GM12874 (cell line): ENCODE measurements at regions not wholly inside any gene's neighbourhood (a gene's known extent, or its start where the extent isn't known, plus 50 kb on each side); places are given as distances from the start of the nearest gene placed in this dataset.

Source experiments
- TF ChIP-seq, protein P1 (sequence below): IDR thresholded peaks from 2 replicates; pipeline ENCODE4 v1.5.1; 2011; ENCODE audit warnings: low read depth, mild to moderate bottlenecking, control low read depth, low read length, moderate library complexity; ENCODE audit not compliant: insufficient read depth

DNA sequence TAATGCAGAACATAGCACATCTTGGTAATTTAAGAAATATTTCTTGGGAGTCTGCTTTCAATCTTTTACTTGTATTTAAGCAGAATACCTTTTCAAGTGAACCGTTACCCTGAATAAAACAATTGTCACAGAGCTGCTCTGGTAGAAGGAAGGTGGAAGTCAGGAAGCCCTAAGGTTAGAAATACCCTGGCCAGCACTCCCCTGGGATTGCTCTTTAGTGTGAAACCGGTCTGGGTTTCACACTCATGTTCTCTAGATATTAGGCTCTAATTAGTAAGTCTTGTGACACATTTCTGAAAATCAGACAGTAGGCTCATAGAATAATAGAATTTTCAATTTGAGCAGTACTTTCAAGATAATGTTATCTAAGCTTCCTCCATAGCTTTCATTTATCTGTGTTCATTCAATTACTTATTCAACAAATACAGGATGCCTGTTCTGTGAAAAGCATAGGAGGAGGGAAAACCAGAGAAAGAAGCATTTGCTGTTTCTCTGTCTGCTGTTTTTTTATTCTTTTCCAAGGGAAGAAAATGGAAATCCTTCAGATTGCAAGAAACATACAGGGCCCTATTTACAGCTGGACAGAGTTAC, 825.5 kb downstream of the TLR4 start:
- TF ChIP-seq, protein P1, sequence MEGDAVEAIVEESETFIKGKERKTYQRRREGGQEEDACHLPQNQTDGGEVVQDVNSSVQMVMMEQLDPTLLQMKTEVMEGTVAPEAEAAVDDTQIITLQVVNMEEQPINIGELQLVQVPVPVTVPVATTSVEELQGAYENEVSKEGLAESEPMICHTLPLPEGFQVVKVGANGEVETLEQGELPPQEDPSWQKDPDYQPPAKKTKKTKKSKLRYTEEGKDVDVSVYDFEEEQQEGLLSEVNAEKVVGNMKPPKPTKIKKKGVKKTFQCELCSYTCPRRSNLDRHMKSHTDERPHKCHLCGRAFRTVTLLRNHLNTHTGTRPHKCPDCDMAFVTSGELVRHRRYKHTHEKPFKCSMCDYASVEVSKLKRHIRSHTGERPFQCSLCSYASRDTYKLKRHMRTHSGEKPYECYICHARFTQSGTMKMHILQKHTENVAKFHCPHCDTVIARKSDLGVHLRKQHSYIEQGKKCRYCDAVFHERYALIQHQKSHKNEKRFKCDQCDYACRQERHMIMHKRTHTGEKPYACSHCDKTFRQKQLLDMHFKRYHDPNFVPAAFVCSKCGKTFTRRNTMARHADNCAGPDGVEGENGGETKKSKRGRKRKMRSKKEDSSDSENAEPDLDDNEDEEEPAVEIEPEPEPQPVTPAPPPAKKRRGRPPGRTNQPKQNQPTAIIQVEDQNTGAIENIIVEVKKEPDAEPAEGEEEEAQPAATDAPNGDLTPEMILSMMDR = no peak

DNA sequence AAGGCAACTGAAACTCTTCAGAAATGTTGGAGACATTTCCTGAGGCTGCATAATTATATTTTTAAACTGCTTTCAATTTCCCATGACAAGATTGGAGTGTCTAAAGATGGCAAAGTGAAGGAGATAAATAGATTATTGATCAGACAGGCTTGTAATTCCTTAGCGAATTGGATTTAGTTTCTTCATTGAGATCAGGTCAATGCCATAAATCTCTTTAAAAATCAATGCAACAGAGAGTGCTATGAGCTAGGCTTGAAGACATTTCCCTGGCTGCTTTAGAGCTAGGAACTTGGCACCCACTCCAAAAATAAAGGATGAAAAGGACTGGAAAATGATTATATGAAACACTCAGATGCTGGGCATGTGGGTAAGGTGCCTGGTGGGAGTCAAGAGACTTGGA, 828.4 kb downstream of the TLR4 start:
- TF ChIP-seq, protein P1 = no peak

DNA sequence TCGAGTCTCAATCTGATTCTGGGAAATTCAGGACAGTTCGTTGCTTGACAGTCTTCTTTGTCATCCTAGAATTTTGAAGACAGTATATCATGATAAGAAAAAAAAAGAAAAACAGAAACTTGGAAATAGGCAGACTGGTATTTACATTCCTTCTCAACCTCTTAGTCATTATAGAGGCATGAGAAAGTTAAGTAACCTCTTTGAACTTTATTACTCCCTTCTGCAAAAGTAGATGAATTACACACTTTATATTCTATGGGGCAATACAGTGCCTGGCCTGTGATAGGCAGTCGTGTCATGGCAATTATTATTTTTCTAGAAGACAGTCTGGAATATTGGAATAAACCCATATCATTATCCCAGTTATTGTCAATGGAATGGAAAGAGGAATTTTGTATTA, 828.9 kb downstream of the TLR4 start:
- TF ChIP-seq, protein P1 = no peak

DNA sequence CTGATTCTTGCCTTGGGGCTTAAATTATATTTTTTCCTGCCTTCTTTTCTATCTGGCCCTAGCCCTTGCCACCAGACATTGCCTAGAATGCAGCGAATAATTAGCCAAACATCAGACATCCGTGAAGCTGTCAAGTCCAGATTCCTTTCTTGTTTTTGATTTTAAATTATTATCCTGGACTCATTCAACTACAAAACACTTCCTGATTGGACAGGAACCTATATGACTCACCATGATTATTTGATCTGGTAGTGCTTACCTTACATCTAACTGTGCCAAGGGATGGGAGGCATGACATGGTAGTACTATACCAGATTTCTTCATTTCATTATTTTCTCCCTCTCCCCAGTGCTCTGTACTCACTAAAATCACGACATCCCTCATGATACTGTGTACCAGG, 829.6 kb downstream of the TLR4 start:
- TF ChIP-seq, protein P1 = no peak

DNA sequence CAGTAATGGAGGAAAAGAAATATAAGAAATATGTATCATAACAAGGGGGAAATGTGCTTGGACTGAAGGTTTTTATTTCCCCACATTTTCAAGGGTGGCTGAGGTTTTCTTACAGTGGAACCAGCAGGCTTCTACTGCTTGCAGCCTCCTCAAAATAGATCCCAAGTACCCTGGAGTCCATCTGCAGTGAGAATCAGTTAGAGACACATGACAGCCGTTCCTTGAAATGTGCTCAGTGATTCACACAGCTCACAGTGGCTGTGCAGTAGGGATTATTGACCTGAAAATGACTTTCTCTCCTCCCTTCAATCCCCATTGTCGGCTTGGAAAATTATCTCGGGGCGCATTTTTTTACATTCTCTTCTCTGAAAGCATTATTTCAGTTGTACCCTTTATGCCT, 832.0 kb downstream of the TLR4 start:
- TF ChIP-seq, protein P1 = no peak

DNA sequence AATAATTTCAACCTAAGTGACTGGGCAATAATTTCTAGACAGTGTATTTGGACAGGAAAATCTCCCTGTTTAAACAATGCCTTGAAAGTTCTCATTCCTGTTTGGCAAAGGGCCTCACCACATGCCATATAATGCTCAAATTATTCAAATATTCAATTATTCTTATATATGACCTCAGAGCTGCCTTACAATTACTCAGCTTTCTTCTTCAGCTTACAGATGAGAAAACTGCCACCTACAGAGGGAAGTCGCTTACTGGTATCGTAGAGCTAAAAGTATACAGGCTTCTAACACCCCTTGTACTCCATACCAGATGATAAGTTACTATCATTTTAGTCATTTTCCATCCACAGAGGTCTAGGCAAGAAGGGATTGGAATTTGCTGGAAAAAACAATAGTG, 830.3 kb downstream of the BRINP1 start:
- TF ChIP-seq, protein P1 = no peak

DNA sequence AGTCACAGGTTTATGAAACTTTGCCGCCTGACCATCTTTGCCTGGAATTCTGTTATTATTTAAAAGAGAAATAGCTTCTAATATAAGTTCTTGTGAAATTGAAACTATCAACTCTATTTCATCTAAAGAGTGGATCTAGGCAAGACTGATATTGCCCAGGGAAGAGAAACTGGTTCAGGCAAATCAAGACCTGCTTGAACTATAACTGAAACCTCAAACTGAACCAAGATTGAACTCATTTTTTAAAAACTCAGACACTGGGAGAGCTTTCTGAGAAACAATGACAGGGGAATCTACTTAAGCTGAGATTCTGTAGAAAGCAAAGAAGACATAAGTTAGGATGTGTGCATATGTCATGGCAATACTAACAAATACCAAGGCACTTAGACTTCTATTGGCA, 815.8 kb downstream of the BRINP1 start:
- TF ChIP-seq, protein P1 = no peak
